HL-60 (cell line): ENCODE measurements at regions not wholly inside any gene's neighbourhood (a gene's known extent, or its start where the extent isn't known, plus 50 kb on each side); places are given as distances from the start of the nearest gene placed in this dataset.

Source experiments
- GABPA ChIP-seq: IDR thresholded peaks from 2 replicates; pipeline ENCODE4 v1.6.1; 2012; ENCODE audit warnings: low read depth
- SPI1 ChIP-seq: IDR thresholded peaks from 2 replicates; pipeline ENCODE4 v1.6.1; 2012; ENCODE audit warnings: low read depth, mild to moderate bottlenecking, borderline replicate concordance
- TF ChIP-seq, protein P1 (sequence below): IDR thresholded peaks from one replicate; pipeline ENCODE4 v1.5.1; 2011; ENCODE audit warnings: low read length, control low read depth, inconsistent platforms; ENCODE audit not compliant: insufficient read depth
- TF ChIP-seq, protein P2 (sequence below): IDR thresholded peaks from 2 replicates; pipeline ENCODE4 v1.6.1; 2012; ENCODE audit warnings: low read depth; ENCODE audit not compliant: insufficient replicate concordance

DNA sequence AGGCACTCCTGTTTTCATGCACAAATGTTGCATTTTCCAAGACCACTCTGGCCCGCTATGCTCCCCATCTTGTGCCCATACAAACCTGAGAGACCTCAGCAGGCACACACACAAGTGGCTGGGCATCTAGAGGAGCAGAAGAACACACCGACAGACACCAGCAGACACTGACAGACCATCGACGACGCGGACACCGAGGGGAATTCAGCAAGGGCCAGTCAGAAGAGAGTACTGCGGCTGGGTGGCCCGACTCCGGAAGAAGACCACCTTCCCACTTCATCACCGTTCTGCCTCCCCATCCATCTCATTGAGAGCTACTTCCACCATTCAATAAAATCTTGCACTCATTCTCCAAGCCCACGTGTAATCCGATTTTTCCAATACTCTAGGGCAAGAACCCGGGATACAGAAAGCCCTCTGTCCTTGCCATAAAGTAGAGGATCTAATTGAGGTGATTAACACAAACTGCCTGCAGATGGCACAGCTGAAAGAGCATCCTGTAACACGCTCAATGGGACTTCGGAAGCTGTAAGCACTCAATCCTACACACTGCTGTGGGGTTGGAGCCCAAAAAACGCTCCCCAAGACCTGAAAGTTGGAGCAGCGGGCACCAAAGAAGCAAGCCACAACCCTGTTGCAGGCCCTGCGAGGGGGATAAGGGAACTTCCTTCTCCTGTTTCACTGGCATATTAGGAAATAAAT is 780.9 kb downstream of the ARAP2 start:
- TF ChIP-seq, protein P1, sequence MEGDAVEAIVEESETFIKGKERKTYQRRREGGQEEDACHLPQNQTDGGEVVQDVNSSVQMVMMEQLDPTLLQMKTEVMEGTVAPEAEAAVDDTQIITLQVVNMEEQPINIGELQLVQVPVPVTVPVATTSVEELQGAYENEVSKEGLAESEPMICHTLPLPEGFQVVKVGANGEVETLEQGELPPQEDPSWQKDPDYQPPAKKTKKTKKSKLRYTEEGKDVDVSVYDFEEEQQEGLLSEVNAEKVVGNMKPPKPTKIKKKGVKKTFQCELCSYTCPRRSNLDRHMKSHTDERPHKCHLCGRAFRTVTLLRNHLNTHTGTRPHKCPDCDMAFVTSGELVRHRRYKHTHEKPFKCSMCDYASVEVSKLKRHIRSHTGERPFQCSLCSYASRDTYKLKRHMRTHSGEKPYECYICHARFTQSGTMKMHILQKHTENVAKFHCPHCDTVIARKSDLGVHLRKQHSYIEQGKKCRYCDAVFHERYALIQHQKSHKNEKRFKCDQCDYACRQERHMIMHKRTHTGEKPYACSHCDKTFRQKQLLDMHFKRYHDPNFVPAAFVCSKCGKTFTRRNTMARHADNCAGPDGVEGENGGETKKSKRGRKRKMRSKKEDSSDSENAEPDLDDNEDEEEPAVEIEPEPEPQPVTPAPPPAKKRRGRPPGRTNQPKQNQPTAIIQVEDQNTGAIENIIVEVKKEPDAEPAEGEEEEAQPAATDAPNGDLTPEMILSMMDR = no peak
- no peak for TF ChIP-seq SPI1
- TF ChIP-seq GABPA = no peak
- TF ChIP-seq, protein P2, sequence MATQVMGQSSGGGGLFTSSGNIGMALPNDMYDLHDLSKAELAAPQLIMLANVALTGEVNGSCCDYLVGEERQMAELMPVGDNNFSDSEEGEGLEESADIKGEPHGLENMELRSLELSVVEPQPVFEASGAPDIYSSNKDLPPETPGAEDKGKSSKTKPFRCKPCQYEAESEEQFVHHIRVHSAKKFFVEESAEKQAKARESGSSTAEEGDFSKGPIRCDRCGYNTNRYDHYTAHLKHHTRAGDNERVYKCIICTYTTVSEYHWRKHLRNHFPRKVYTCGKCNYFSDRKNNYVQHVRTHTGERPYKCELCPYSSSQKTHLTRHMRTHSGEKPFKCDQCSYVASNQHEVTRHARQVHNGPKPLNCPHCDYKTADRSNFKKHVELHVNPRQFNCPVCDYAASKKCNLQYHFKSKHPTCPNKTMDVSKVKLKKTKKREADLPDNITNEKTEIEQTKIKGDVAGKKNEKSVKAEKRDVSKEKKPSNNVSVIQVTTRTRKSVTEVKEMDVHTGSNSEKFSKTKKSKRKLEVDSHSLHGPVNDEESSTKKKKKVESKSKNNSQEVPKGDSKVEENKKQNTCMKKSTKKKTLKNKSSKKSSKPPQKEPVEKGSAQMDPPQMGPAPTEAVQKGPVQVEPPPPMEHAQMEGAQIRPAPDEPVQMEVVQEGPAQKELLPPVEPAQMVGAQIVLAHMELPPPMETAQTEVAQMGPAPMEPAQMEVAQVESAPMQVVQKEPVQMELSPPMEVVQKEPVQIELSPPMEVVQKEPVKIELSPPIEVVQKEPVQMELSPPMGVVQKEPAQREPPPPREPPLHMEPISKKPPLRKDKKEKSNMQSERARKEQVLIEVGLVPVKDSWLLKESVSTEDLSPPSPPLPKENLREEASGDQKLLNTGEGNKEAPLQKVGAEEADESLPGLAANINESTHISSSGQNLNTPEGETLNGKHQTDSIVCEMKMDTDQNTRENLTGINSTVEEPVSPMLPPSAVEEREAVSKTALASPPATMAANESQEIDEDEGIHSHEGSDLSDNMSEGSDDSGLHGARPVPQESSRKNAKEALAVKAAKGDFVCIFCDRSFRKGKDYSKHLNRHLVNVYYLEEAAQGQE = no peak
